ENCODE measurements at regions not wholly inside any gene's neighbourhood (a gene's known extent, or its start where the extent isn't known, plus 50 kb on each side); places are given as distances from the start of the nearest gene placed in this dataset.

DNA sequence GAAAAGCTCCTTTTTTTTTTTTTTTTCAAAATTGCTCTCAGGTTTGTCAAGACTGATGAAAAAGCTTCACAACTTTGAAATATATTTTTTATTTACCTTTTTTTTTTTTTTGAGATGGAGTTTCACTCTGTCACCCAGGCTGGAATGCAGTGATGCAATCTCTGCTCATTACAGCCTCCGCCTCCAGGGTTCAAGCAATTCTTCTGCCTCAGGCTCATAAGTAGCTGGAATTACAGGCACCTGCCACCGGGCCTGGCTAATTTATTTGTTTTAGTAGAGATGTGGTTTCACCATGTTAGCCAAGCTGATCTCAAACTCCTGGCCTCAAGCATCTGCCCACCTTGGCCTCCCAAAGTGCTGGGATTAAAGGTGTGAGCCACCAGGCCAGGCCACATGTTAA lies 1515.0 kb downstream of the OTOL1 start:
- no peak for DNase-seq

DNA sequence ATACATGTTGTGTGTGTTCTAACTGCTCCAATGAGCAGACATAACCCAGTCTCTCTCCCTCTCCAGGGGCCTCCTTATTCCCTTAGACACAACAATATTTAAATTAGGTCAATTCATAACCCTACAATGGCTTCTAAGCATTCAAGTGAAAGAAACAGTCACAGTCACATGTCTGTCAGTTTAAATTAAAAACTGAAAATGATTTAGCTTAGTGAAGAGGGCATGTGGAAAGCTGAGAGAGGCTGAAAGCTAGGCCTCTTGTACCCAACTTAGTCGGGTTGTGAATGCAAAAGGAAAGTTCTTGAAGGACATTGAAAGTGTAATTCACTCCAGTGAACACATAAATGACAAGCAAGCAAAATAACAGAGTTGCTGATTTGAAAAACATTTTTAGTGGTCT lies 1519.6 kb downstream of the OTOL1 start:
- no peak for DNase-seq

DNA sequence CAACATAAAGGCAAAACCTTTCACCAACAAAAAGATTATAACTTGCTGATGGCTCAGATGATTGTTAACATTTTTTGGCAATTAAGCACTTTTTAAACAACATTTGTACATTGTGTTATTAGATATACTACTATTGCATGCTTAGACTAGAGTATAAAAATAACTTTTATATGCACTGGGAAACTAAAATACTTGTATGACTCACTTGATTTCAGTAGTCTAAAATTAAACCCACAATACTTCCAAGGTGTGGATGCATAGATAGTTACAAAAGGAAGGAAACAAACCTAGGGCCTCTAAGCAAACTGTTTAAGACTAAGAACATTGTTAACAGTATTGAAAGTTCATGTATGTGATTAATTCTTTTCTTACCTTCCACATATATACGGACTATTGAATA lies 1521.5 kb downstream of the OTOL1 start:
- no peak for DNase-seq

DNA sequence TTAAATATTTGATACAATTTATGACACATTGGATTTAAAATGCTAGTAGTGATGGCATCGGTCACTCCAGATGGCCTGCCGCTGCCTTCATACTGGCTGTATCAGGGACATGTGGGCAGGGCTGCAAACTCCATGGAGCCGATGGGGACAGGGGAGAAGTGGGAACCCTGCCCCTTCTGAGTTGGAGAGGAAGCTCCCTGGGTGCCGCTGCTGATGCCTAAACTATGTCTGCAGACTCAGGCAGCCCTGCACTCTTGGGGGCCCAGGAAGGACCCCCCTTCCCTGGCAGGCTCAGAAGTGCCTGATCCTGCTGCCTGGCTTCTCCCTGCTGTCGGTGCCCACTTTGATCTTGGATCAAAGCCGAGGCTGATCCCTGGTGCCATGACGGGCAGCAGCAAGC lies 1522.1 kb downstream of the OTOL1 start:
- DNase-seq = no peak

DNA sequence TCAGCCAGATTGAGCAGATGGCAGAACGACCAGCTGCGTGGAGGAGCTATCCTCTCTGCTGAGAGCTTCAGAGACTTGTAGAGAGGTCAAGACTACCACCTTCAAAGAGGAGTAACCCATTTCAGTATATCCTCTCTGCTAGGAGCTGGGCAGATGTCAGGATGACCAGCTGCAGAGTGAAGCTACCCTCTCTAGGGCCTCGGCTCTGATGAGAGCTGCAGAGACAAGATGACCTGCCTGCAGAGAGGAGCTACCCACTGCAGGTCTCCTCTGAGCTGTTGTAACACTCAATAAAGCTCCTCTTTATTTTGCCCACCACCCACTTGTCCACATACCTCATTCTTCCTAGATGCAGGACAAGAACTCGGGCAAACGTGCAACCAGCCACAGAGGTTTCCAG lies 1522.7 kb downstream of the OTOL1 start:
- no peak for DNase-seq

DNA sequence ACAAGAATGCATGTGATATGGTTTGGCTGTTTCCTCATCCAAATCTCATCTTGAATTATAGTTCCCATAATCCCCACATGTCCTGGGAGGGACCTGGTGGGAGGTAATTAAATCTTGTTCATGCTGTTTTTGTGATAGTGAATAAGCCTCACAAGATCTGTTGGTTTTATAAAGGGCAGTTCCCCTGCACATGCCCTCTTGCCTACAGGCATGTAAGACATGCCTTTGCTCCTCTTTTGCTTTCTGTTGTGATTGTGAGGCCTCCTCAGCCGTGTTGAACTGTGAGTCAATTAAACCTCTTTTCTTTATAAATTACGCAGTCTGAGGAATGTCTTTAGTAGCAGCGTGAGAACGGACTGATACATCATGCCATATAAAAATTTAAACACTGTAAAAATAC lies 1537.0 kb downstream of the OTOL1 start:
- no peak for DNase-seq

DNA sequence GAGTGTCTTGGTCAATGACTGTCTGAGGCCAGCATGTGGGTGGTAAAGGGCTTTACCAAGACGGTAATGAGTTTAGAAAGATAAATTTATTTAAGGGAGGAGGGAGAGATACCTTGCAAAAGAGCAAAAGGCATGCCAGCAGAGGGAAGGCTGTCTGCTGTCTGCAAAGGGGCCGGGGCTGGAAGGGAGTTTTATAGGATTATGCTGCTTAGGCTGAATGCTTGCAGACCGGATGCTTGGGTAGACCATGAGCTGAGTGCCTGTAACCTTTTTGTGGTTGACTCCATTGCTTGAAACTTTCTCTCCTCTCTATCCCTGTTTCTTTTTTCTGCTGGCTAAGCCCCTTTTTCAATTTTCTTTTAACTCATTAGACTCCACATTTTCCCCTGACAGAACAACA lies 1543.0 kb downstream of the OTOL1 start:
- DNase-seq = no peak

DNA sequence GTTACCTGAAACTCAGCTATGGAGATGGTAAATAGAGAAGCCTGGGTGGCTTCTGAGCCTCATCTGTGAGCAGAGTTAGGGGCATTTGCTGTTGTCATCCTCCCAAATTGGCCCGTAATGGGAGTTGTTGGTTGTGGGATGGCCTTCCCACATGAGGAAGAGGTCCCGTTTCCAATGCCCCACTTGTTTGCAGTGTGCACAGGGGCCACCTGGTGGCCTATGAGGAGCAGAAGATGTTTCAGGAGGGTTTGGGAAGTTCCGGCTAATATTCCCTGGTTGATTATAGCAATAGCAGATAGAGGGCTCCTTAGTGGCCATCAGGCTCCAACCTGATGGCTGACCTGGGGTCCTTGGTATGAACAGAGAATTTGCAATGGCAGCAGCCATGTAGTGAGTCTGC lies 1546.5 kb downstream of the OTOL1 start:
- DNase-seq = no peak

DNA sequence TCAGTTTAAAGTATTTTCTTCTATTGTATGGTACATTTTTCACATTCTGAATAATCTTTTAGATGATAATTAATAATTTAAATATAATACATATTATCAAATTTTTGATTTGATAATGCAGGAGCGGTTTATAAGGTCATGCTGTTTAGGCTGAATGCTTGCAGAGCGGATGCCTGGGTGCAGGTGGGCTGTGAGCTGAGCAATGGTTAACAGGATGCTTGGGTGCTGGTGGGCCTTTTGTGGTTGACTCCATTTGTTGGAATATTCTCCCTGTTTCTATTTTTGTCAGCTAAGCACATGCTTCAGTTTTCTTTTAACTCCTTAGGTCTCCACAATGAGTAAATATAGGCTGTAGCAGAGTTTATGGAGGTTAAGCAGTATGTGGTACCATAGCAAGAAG lies 1549.3 kb downstream of the OTOL1 start:
- DNase-seq = no peak

DNA sequence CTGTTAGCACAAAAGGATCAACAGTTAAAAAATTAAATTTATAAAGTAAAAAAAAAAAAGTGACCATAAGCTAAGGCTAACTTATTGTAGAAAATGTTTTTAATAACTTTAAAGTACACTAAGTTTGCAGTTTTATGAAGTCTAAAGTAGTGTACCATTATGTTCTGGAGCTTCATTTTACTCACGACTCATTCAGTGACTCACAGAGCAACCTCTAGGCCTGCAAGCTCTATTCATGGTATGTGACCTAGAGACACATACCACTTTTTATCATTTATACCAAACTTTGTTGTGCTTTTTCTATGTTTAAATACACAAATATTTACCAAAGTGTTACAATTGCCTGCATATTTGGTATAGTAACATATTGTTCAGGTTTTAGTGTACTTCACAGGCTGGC lies 1552.3 kb downstream of the OTOL1 start:
- DNase-seq = no peak

DNA sequence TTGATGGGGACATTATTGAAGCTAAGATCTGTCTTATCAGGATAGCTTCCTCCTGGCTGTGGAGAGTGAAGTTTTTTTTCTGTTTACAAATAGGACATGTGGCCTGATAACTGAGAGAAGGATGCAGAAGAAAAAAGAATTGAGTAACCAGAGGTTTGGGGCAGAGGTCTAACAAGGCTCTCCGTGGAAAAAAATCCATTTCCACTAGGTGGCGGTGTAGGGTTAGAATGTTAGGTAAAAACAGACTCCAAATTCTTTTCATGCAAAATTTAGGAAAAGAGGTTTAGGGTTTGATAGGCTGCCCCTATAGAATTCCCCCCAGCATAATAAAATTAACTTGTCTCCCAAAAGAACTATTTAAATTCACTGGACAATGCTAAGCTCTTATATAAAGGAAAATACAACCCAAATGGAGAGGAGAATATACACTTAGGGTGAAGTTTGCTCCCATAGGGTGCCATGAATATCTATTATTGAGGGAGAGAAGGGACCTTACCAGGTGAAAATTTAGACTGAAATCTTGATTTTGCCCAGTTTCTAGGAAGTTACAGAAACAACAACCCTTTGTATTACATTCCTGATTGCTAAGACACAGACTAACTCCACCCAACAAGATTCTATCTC lies 1560.4 kb downstream of the OTOL1 start:
- peak; percentile 26 for DNase-seq

DNA sequence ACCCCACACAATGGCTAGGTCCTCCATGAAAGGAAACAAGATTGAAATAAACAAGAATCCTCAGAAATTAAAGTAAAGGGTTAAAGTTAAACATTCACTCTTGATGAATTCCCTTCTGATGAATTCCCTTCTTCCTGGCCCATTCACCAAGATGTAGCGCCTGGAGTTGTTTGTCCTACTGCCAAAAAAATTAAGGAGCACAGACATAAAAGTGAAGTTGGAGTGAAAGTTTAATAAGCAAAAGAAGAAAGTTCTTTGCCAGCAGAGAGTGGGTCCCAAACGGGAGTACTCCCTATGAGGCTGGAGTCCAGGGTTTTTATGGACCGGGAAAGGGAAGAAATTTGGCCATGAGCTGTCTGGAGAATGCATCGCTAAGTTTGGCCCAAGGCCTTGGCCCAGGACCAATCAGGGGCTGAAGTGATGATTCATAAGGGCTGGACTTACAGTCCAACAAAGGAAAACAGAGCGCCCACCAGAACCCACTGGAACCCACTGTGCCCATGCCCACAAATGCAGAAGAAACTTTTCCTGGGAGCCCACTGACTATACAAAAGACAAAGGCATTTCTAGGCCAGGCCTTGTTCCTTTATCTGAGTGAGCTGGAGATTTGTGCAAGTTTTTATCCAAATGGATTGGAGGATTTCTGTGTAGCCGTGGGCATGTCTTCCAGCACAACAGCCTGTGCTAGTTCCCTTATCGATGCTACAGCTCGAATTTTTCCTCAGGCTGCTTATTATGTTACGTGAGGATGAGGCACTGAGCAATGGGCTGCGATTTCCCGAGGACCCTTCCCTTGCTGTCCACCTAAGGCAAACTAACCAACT lies 1561.6 kb downstream of the OTOL1 start:
- no peak for DNase-seq

DNA sequence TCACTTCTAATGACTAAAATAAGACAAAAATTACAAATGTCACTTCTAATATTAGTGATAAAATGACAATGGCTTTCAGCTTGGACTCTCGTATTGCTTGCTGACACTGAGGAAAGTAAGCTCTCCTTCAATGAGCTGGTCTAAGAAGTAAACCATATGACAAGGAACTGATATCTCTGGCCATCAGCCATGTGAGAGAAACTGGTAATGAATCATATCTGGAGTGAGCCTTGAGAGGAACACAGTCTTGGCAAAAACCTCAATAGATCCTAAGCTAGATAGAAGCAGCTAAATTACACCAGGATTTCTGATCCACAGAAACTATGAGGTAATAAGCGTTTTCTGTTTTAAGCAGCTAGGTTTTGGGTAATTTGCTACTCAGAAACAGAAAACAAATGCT lies 1575.1 kb downstream of the OTOL1 start:
- no peak for DNase-seq

Data from left kidney (tissue), 1 donor.